Tibial nerve (tissue), 4 donors: ENCODE measurements at regions not wholly inside any gene's neighbourhood (a gene's known extent, or its start where the extent isn't known, plus 50 kb on each side); places are given as distances from the start of the nearest gene placed in this dataset.

Source experiments
- CTCF ChIP-seq, 5 experiments: fragments of 200-600 bp in 3 of 5; fragments of 450-650 bp in 2 of 5; sonication (generic) in 3 of 5; IDR thresholded peaks; one replicate each; pipeline ENCODE4 v1.5.1; 2016 to 2019; ENCODE audit warnings: antibody characterized with exemption in 5 of 5, mild to moderate bottlenecking in 3 of 5, moderate library complexity in 2 of 5
- EP300 ChIP-seq, 2 donors: sonication (generic); formaldehyde crosslinking; IDR thresholded peaks; one replicate each; pipeline ENCODE4 v1.6.1; 2017; ENCODE audit warnings: antibody characterized with exemption in 2 of 2, mild to moderate bottlenecking in 1 of 2
- POLR2A ChIP-seq, 2 donors: fragments of 450-650 bp; IDR thresholded peaks; one replicate each; pipeline ENCODE4 v1.6.1; 2017; ENCODE audit warnings: antibody characterized with exemption in 2 of 2, mild to moderate bottlenecking in 2 of 2, moderate library complexity in 2 of 2

- TF ChIP-seq CTCF (IDR thresholded peaks at IDR 0.05) (no peak), EP300 (IDR thresholded peaks at IDR 0.05) (no peak), POLR2A (IDR thresholded peaks at IDR 0.05) (no peak)
These were observed 129.8 kb upstream of the DAB1 start for GRCh38 chr1:57553666-57554065.
